Liver (tissue), 8 donors: ENCODE measurements at regions not wholly inside any gene's neighbourhood (a gene's known extent, or its start where the extent isn't known, plus 50 kb on each side); places are given as distances from the start of the nearest gene placed in this dataset.

Experiments used
- DNase-seq: peaks from one replicate; pipeline ENCODE4 v3.0.0-alpha.2; 2017; ENCODE audit warnings: low spot score
- H3K27ac ChIP-seq, 2 donors: one replicate each; pipeline ENCODE4 v1.7.0; 2013; ENCODE audit warnings: inconsistent platforms in 2 of 2, low read length in 2 of 2, control low read depth in 1 of 2, low read depth in 1 of 2, mild to moderate bottlenecking in 1 of 2
- H3K27me3 ChIP-seq, 4 donors: one replicate each; pipeline versions ENCODE4 v1.6.1 to v1.7.0; 2013; ENCODE audit warnings: low read length in 3 of 4, inconsistent platforms in 1 of 4, mild to moderate bottlenecking in 1 of 4, moderate library complexity in 1 of 4; ENCODE audit not compliant: control insufficient read depth in 4 of 4, insufficient read depth in 4 of 4
- H3K36me3 ChIP-seq, 4 donors: one replicate each; pipeline versions ENCODE4 v1.6.1 to v1.7.0; 2013; ENCODE audit warnings: low read length in 3 of 4, mild to moderate bottlenecking in 3 of 4, low read depth in 1 of 4, moderate library complexity in 1 of 4; ENCODE audit not compliant: control insufficient read depth in 4 of 4, insufficient read depth in 3 of 4
- H3K4me1 ChIP-seq, 4 donors: one replicate each; pipeline versions ENCODE4 v1.6.1 to v1.7.0; 2013; ENCODE audit warnings: low read length in 3 of 4, mild to moderate bottlenecking in 3 of 4, moderate library complexity in 1 of 4; ENCODE audit not compliant: control insufficient read depth in 4 of 4, insufficient read depth in 4 of 4
- H3K4me3 ChIP-seq, 3 donors: one replicate each; pipeline versions ENCODE4 v1.6.1 to v1.7.0; 2013; ENCODE audit warnings: low read length in 3 of 3, control low read depth in 1 of 3, low read depth in 1 of 3, mild to moderate bottlenecking in 1 of 3
- H3K9ac ChIP-seq, 2 donors: one replicate each; pipeline ENCODE4 v1.7.0; 2013; ENCODE audit warnings: low read length in 2 of 2, mild to moderate bottlenecking in 2 of 2, moderate library complexity in 2 of 2, control low read depth in 1 of 2, low read depth in 1 of 2
- H3K9me3 ChIP-seq, 4 donors: one replicate each; pipeline versions ENCODE4 v1.6.1 to v1.7.0; 2013; ENCODE audit warnings: low read length in 3 of 4; ENCODE audit not compliant: control insufficient read depth in 4 of 4
- EGR1 ChIP-seq, 2 donors: IDR thresholded peaks; 2 replicates each; pipeline ENCODE4 v1.6.1; 2016 to 2018; ENCODE audit warnings: antibody characterized with exemption in 2 of 2, low read depth in 2 of 2
- FOXA1 ChIP-seq: IDR thresholded peaks from 2 replicates; pipeline ENCODE4 v1.6.1; 2016; ENCODE audit warnings: antibody characterized with exemption
- FOXA2 ChIP-seq: IDR thresholded peaks from 2 replicates; pipeline ENCODE4 v1.6.1; 2016; ENCODE audit warnings: antibody characterized with exemption
- GABPA ChIP-seq, 2 donors: IDR thresholded peaks in 1 of 2; conservative IDR thresholded peaks in 1 of 2; 2 replicates each; pipeline ENCODE4 v1.6.1; 2016; ENCODE audit warnings: antibody characterized with exemption in 2 of 2, mild to moderate bottlenecking in 1 of 2, moderate library complexity in 1 of 2
- HNF4G ChIP-seq: IDR thresholded peaks from 2 replicates; pipeline ENCODE4 v1.6.1; 2016; ENCODE audit warnings: antibody characterized with exemption
- JUND ChIP-seq, 2 donors: IDR thresholded peaks; 2 replicates each; pipeline ENCODE4 v1.6.1; 2016; ENCODE audit warnings: antibody characterized with exemption in 2 of 2
- NR2F2 ChIP-seq: IDR thresholded peaks from 2 replicates; pipeline ENCODE4 v1.6.1; 2016; ENCODE audit warnings: antibody characterized with exemption
- RAD21 ChIP-seq, 2 donors: IDR thresholded peaks; 2 replicates each; pipeline ENCODE4 v1.6.1; 2016; ENCODE audit warnings: antibody characterized with exemption in 2 of 2, mild to moderate bottlenecking in 2 of 2
- RXRA ChIP-seq, 2 donors: IDR thresholded peaks; 2 replicates each; pipeline ENCODE4 v1.6.1; 2017 to 2018; ENCODE audit warnings: antibody characterized with exemption in 2 of 2, mild to moderate bottlenecking in 1 of 2
- SP1 ChIP-seq: IDR thresholded peaks from 2 replicates; pipeline ENCODE4 v1.6.1; 2018; ENCODE audit warnings: antibody characterized with exemption, mild to moderate bottlenecking
- TAF1 ChIP-seq: conservative IDR thresholded peaks from 2 replicates; pipeline ENCODE4 v1.6.1; 2016; ENCODE audit warnings: antibody characterized with exemption, mild to moderate bottlenecking
- YY1 ChIP-seq: IDR thresholded peaks from 2 replicates; pipeline ENCODE4 v1.6.1; 2016; ENCODE audit warnings: antibody characterized with exemption, mild to moderate bottlenecking
- WGBS: extraction: QIAGEN DNeasy Blood & Tissue Kit; methylation state at CpG from one replicate; pipeline ENCODE4 v1.1.7; 2013; 5-methylcytosine and 5-hydroxymethylcytosine counted together
- TF ChIP-seq, protein P1 (sequence below): IDR thresholded peaks from 2 replicates; pipeline ENCODE4 v1.6.1; 2016; ENCODE audit warnings: antibody characterized with exemption
- TF ChIP-seq, protein P2 (sequence below): fragments of 150-350 bp; IDR thresholded peaks from 2 replicates; pipeline ENCODE4 v1.5.1; 2017; ENCODE audit warnings: improper control_type of control experiment, low read depth, low read length; ENCODE audit not compliant: missing input control
- TF ChIP-seq, protein P3 (sequence below): IDR thresholded peaks from 2 replicates; pipeline ENCODE4 v1.6.1; 2016; ENCODE audit warnings: antibody characterized with exemption, mild to moderate bottlenecking
- TF ChIP-seq, protein P4 (sequence below): IDR thresholded peaks from 2 replicates; pipeline ENCODE4 v1.6.1; 2016; ENCODE audit warnings: antibody characterized with exemption
- TF ChIP-seq, protein P5 (sequence below): IDR thresholded peaks from 2 replicates; pipeline ENCODE4 v1.6.1; 2016; ENCODE audit warnings: antibody characterized with exemption
- donor health status: healthy.
- donor health status: healthy.
- donor health status: healthy.
- donor health status: healthy.
- donor health status: healthy.

DNA sequence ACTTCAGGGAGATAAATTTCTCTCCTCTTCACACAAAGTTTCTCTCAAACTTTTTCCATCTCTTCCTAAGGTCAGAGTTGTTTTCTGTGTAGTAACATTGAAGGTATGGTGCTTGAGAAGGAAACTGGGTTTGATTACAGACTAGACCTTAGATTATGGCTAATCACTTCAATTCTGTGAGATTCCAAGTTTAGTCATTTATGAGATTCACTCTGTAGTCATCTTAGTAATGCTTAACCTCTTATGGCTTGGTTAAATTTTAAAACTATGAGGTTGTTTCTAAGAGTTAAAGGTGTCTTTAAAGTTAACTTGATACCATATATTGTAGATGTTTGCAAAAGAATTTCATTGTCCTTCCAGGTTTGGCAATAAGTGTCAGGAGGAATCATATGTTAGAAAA is 1092.2 kb downstream of the KCNT2 start:
- H3K9me3 ChIP-seq, result no peaks in the 10 kb centered on the region
- DNase-seq, result no peak

DNA sequence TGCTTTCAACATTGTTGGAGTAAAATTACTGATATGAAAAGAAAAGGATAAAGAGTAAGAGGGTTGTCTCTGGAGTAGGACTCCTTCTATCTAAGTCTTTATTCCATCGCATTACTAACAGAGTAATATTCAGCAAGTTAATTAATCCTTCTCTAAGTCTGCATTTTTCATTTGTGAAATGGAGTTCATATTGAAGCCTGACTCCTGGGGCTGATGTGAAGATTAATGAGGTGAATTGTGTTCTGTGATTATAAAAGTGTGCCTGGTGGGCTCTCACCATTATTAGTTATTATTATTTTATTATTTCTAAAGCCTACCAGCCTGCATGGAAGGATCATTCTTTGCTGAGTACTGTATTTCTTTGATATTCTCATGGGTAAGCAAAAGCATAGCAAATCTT is 1096.7 kb downstream of the KCNT2 start:
- 90% methylated on average over 1 of the region's 1 CpG for WGBS
- no peak for TF ChIP-seq RAD21 (IDR thresholded peaks at IDR 0.05)
- no peak for TF ChIP-seq HNF4G
- TF ChIP-seq SP1, result no peak
- TF ChIP-seq, protein P1, sequence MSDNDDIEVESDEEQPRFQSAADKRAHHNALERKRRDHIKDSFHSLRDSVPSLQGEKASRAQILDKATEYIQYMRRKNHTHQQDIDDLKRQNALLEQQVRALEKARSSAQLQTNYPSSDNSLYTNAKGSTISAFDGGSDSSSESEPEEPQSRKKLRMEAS, result no peak
- TF ChIP-seq RXRA (IDR thresholded peaks at IDR 0.05), result no peak
- TF ChIP-seq GABPA (IDR thresholded peaks at IDR 0.05 in 1 of 2, conservative IDR thresholded peaks at IDR 0.05 in 1 of 2), result no peak
- no peak for TF ChIP-seq TAF1
- no peak for TF ChIP-seq YY1
- no peak for TF ChIP-seq FOXA1
- TF ChIP-seq, protein P2, sequence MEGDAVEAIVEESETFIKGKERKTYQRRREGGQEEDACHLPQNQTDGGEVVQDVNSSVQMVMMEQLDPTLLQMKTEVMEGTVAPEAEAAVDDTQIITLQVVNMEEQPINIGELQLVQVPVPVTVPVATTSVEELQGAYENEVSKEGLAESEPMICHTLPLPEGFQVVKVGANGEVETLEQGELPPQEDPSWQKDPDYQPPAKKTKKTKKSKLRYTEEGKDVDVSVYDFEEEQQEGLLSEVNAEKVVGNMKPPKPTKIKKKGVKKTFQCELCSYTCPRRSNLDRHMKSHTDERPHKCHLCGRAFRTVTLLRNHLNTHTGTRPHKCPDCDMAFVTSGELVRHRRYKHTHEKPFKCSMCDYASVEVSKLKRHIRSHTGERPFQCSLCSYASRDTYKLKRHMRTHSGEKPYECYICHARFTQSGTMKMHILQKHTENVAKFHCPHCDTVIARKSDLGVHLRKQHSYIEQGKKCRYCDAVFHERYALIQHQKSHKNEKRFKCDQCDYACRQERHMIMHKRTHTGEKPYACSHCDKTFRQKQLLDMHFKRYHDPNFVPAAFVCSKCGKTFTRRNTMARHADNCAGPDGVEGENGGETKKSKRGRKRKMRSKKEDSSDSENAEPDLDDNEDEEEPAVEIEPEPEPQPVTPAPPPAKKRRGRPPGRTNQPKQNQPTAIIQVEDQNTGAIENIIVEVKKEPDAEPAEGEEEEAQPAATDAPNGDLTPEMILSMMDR, result no peak
- TF ChIP-seq, protein P3, sequence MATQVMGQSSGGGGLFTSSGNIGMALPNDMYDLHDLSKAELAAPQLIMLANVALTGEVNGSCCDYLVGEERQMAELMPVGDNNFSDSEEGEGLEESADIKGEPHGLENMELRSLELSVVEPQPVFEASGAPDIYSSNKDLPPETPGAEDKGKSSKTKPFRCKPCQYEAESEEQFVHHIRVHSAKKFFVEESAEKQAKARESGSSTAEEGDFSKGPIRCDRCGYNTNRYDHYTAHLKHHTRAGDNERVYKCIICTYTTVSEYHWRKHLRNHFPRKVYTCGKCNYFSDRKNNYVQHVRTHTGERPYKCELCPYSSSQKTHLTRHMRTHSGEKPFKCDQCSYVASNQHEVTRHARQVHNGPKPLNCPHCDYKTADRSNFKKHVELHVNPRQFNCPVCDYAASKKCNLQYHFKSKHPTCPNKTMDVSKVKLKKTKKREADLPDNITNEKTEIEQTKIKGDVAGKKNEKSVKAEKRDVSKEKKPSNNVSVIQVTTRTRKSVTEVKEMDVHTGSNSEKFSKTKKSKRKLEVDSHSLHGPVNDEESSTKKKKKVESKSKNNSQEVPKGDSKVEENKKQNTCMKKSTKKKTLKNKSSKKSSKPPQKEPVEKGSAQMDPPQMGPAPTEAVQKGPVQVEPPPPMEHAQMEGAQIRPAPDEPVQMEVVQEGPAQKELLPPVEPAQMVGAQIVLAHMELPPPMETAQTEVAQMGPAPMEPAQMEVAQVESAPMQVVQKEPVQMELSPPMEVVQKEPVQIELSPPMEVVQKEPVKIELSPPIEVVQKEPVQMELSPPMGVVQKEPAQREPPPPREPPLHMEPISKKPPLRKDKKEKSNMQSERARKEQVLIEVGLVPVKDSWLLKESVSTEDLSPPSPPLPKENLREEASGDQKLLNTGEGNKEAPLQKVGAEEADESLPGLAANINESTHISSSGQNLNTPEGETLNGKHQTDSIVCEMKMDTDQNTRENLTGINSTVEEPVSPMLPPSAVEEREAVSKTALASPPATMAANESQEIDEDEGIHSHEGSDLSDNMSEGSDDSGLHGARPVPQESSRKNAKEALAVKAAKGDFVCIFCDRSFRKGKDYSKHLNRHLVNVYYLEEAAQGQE, result no peak
- TF ChIP-seq EGR1 (IDR thresholded peaks at IDR 0.05; ENCODE audit: low read depth in 2 of 2), result no peak
- TF ChIP-seq NR2F2, result no peak
- TF ChIP-seq FOXA2, result no peak
- no peak for DNase-seq
- Histone ChIP-seq H3K4me3 (no peak overlapping the region), H3K27me3 (no peaks in the 10 kb centered on the region), H3K9ac (no peak overlapping the region), H3K4me1 (no peaks in the 10 kb centered on the region), H3K36me3 (no peaks in the 10 kb centered on the region), H3K27ac (no peak overlapping the region), H3K9me3 (no peaks in the 10 kb centered on the region)

More for the DNA sequence above, 1092.2 kb downstream of the KCNT2 start:
- Histone ChIP-seq H3K4me1 (no peaks in the 10 kb centered on the region), H3K27me3 (no peaks in the 10 kb centered on the region), H3K27ac (no peak overlapping the region), H3K36me3 (no peaks in the 10 kb centered on the region), H3K9ac (no peak overlapping the region), H3K4me3 (no peak overlapping the region)
- no peak for TF ChIP-seq TAF1
- TF ChIP-seq NR2F2, result no peak
- TF ChIP-seq RXRA (IDR thresholded peaks at IDR 0.05), result no peak
- TF ChIP-seq HNF4G, result no peak
- TF ChIP-seq, protein P4, sequence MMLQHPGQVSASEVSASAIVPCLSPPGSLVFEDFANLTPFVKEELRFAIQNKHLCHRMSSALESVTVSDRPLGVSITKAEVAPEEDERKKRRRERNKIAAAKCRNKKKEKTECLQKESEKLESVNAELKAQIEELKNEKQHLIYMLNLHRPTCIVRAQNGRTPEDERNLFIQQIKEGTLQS, result no peak
- no peak for TF ChIP-seq JUND (IDR thresholded peaks at IDR 0.05)
- TF ChIP-seq FOXA2, result no peak
- TF ChIP-seq, protein P5, sequence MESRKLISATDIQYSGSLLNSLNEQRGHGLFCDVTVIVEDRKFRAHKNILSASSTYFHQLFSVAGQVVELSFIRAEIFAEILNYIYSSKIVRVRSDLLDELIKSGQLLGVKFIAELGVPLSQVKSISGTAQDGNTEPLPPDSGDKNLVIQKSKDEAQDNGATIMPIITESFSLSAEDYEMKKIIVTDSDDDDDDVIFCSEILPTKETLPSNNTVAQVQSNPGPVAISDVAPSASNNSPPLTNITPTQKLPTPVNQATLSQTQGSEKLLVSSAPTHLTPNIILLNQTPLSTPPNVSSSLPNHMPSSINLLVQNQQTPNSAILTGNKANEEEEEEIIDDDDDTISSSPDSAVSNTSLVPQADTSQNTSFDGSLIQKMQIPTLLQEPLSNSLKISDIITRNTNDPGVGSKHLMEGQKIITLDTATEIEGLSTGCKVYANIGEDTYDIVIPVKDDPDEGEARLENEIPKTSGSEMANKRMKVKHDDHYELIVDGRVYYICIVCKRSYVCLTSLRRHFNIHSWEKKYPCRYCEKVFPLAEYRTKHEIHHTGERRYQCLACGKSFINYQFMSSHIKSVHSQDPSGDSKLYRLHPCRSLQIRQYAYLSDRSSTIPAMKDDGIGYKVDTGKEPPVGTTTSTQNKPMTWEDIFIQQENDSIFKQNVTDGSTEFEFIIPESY, result no peak
- TF ChIP-seq FOXA1, result no peak
- no peak for TF ChIP-seq YY1
- no peak for TF ChIP-seq RAD21 (IDR thresholded peaks at IDR 0.05)
